H1 (cell line): ENCODE measurements at regions not wholly inside any gene's neighbourhood (a gene's known extent, or its start where the extent isn't known, plus 50 kb on each side); places are given as distances from the start of the nearest gene placed in this dataset.

Experiments
- CTCF ChIA-PET: fragments of 300-600 bp; sonication (Branson Sonifier 250); formaldehyde crosslinking; loops from one replicate; lab custom pipeline; 2021; ENCODE audit not compliant: partially characterized antibody; lab: Charles Lee
- POLR2A ChIA-PET: fragments of 300-600 bp; sonication (Branson Sonifier 250); formaldehyde crosslinking; loops from one replicate; lab custom pipeline; 2021; ENCODE audit warnings: inconsistent platforms; ENCODE audit not compliant: partially characterized antibody; lab: Charles Lee
- DNase-seq, 2 experiments: peaks; one replicate each; pipeline versions ENCODE4 v3.0.0 to v3.0.0-alpha.2; 2010 to 2022; ENCODE audit warnings: low spot score in 2 of 2, low read depth in 1 of 2, mixed read lengths in 1 of 2
- FAIRE-seq: peaks from 2 replicates; lab custom pipeline; 2011; peaks lifted over from hg19 to GRCh38; lab: Jason Lieb, UNC
- H2AFZ ChIP-seq: 2 replicates; pipeline ENCODE4 v1.8.1; 2012; ENCODE audit warnings: low read length, inconsistent platforms
- H2AK5ac ChIP-seq: 2 replicates; pipeline ENCODE4 v1.6.1; 2013; ENCODE audit warnings: low read depth, low read length
- H2BK120ac ChIP-seq: replicated peaks from 2 replicates; pipeline ENCODE3; 2013; ENCODE audit warnings: low read depth, low read length, inconsistent platforms
- H2BK12ac ChIP-seq: 2 replicates; pipeline ENCODE4 v1.6.1; 2013; ENCODE audit warnings: low read depth, low read length
- H2BK15ac ChIP-seq: 2 replicates; pipeline ENCODE4 v1.6.1; 2013; ENCODE audit warnings: low read length
- H2BK20ac ChIP-seq: 2 replicates; pipeline ENCODE4 v1.6.1; 2013; ENCODE audit warnings: low read length
- H2BK5ac ChIP-seq: 2 replicates; pipeline ENCODE4 v1.6.1; 2013; ENCODE audit warnings: low read depth, low read length
- H3K14ac ChIP-seq: 2 replicates; pipeline ENCODE4 v1.6.1; 2013; ENCODE audit warnings: inconsistent platforms; ENCODE audit not compliant: insufficient read length
- H3K18ac ChIP-seq: 2 replicates; pipeline ENCODE4 v1.6.1; 2013; ENCODE audit warnings: low read length; ENCODE audit errors: extremely low read depth
- H3K23ac ChIP-seq: 2 replicates; pipeline ENCODE4 v1.6.1; 2013; ENCODE audit warnings: inconsistent platforms; ENCODE audit not compliant: insufficient read length
- H3K23me2 ChIP-seq: 2 replicates; pipeline ENCODE4 v1.6.1; 2013; ENCODE audit warnings: low read depth, low read length
- H3K27ac ChIP-seq: 2 replicates; pipeline ENCODE4 v1.6.1; 2011; ENCODE audit warnings: low read depth, low read length, inconsistent platforms
- H3K27me3 ChIP-seq, 4 experiments: replicated peaks in 1 of 4; 1 replicate in 1 of 4; 2 replicates in 3 of 4; pipeline versions ENCODE4 v1.6.1 to v1.8.1; 2011 to 2013; ENCODE audit warnings: low read length in 3 of 4, mild to moderate bottlenecking in 3 of 4, inconsistent platforms in 2 of 4, mixed read lengths in 2 of 4, moderate library complexity in 1 of 4; ENCODE audit not compliant: control insufficient read depth in 3 of 4, insufficient read depth in 3 of 4; ENCODE audit errors: extremely low read depth in 1 of 4
- H3K36me3 ChIP-seq, 4 experiments: 2 replicates each; pipeline versions ENCODE4 v1.6.1 to v1.8.1; 2011 to 2013; ENCODE audit warnings: mild to moderate bottlenecking in 4 of 4, low read length in 3 of 4, moderate library complexity in 2 of 4, control low read depth in 1 of 4, inconsistent platforms in 1 of 4; ENCODE audit not compliant: insufficient read depth in 4 of 4, control insufficient read depth in 2 of 4
- H3K4ac ChIP-seq: replicated peaks from 2 replicates; pipeline ENCODE3; 2013; ENCODE audit warnings: low read length, low read depth, mixed read lengths, inconsistent platforms; ENCODE audit not compliant: insufficient read length
- H3K4me1 ChIP-seq, 4 experiments: replicated peaks in 1 of 4; 1 replicate in 1 of 4; 2 replicates in 3 of 4; pipeline versions ENCODE4 v1.6.1 to v1.8.1; 2011 to 2013; ENCODE audit warnings: low read length in 3 of 4, inconsistent platforms in 2 of 4, mixed read lengths in 1 of 4; ENCODE audit not compliant: insufficient read depth in 4 of 4, control insufficient read depth in 3 of 4
- H3K4me2 ChIP-seq, 2 experiments: 2 replicates each; pipeline versions ENCODE4 v1.6.1 to v1.8.1; 2011 to 2013; ENCODE audit warnings: low read depth in 2 of 2, low read length in 2 of 2, control low read depth in 1 of 2, inconsistent platforms in 1 of 2, mild to moderate bottlenecking in 1 of 2; ENCODE audit not compliant: insufficient read depth in 1 of 2
- H3K4me3 ChIP-seq, 4 experiments: fragments of 200-600, 300-600 bp in 1 of 4; sonication (generic), shearing (Covaris generic), sonication (Bioruptor Twin) in 1 of 4; 2 replicates each; pipeline versions ENCODE4 v1.5.1 to v1.8.1; 2011 to 2016; ENCODE audit warnings: low read length in 4 of 4, low read depth in 3 of 4, control low read depth in 2 of 4, inconsistent platforms in 2 of 4, mild to moderate bottlenecking in 2 of 4, mixed read lengths in 1 of 4, moderate library complexity in 1 of 4; ENCODE audit not compliant: insufficient read depth in 2 of 4; ENCODE audit errors: extremely low read depth in 1 of 4
- H3K56ac ChIP-seq: replicated peaks from 2 replicates; pipeline ENCODE3; 2013; ENCODE audit warnings: low read depth, mild to moderate bottlenecking, mixed read lengths, low read length, inconsistent platforms; ENCODE audit not compliant: insufficient read length
- H3K79me1 ChIP-seq: 2 replicates; pipeline ENCODE4 v1.6.1; 2013; ENCODE audit warnings: low read depth, low read length, control low read depth
- H3K79me2 ChIP-seq, 2 experiments: 2 replicates each; pipeline versions ENCODE4 v1.6.1 to v1.8.1; 2012 to 2013; ENCODE audit warnings: low read length in 2 of 2, mild to moderate bottlenecking in 2 of 2, inconsistent platforms in 1 of 2; ENCODE audit not compliant: insufficient read depth in 2 of 2, control insufficient read depth in 1 of 2
- H3K9ac ChIP-seq, 4 experiments: replicated peaks in 1 of 4; 1 replicate in 1 of 4; 2 replicates in 3 of 4; pipeline versions ENCODE4 v1.6.1 to v1.8.1; 2011 to 2013; ENCODE audit warnings: low read depth in 3 of 4, low read length in 3 of 4, control low read depth in 2 of 4, mild to moderate bottlenecking in 2 of 4, moderate library complexity in 2 of 4, inconsistent platforms in 1 of 4; ENCODE audit errors: extremely low read depth in 1 of 4
- H3K9me3 ChIP-seq, 2 experiments: 2 replicates each; pipeline versions ENCODE4 v1.6.1 to v1.8.1; 2012 to 2013; ENCODE audit warnings: mild to moderate bottlenecking in 2 of 2, moderate library complexity in 2 of 2, control low read depth in 1 of 2, inconsistent platforms in 1 of 2, low read depth in 1 of 2, low read length in 1 of 2, mixed read lengths in 1 of 2; ENCODE audit not compliant: insufficient read depth in 2 of 2
- H4K20me1 ChIP-seq, 2 experiments: replicated peaks in 1 of 2; 2 replicates each; pipeline versions ENCODE3 to v1.8.1; 2011 to 2013; ENCODE audit warnings: inconsistent platforms in 2 of 2, low read length in 2 of 2, mild to moderate bottlenecking in 1 of 2; ENCODE audit not compliant: insufficient read depth in 2 of 2, control insufficient read depth in 1 of 2
- H4K5ac ChIP-seq: 2 replicates; pipeline ENCODE4 v1.6.1; 2013; ENCODE audit warnings: low read length, low read depth, mixed read lengths, inconsistent platforms; ENCODE audit not compliant: insufficient read length
- H4K8ac ChIP-seq: 2 replicates; pipeline ENCODE4 v1.8.0; 2013; ENCODE audit warnings: mild to moderate bottlenecking, moderate library complexity, low read length, inconsistent platforms; ENCODE audit not compliant: insufficient read depth; ENCODE audit errors: extremely low read depth
- H4K91ac ChIP-seq: replicated peaks from 2 replicates; pipeline ENCODE3; 2013; ENCODE audit warnings: low read length, mixed read lengths, inconsistent platforms; ENCODE audit not compliant: insufficient read length
- ATF3 ChIP-seq: IDR thresholded peaks from 2 replicates; pipeline ENCODE4 v1.6.1; 2011; ENCODE audit warnings: low read depth, mild to moderate bottlenecking, low read length; ENCODE audit not compliant: insufficient read depth
- BRCA1 ChIP-seq: IDR thresholded peaks from 2 replicates; pipeline ENCODE4 v1.6.1; 2012; ENCODE audit warnings: low read depth, low read length, improper control_type of control experiment
- CBX8 ChIP-seq: fragments of 300-800, 300-1000 bp; sonication (generic); IDR thresholded peaks from 2 replicates; pipeline ENCODE4 v1.7.1; 2016; ENCODE audit warnings: low read depth, low read length, borderline replicate concordance
- CEBPB ChIP-seq: IDR thresholded peaks from 2 replicates; pipeline ENCODE4 v1.6.1; 2012; ENCODE audit warnings: low read depth, low read length
- POLR2A ChIP-seq, 2 experiments: IDR thresholded peaks; 1 replicate in 1 of 2; 2 replicates in 1 of 2; pipeline ENCODE4 v1.6.1; 2011; ENCODE audit warnings: low read depth in 2 of 2, low read length in 2 of 2, mild to moderate bottlenecking in 2 of 2; ENCODE audit errors: control extremely low read depth in 1 of 2
- SAP30 ChIP-seq: fragments of 300-600 bp; sonication (generic); IDR thresholded peaks from 2 replicates; pipeline ENCODE4 v1.7.1; 2012; ENCODE audit warnings: low read length, moderate library complexity, mild to moderate bottlenecking, inconsistent platforms; ENCODE audit not compliant: insufficient read depth, insufficient replicate concordance
- SP4 ChIP-seq: IDR thresholded peaks from 2 replicates; pipeline ENCODE4 v1.6.1; 2012; ENCODE audit warnings: low read length, inconsistent platforms
- whole genome bisulfite sequencing, 2 experiments: shearing (Covaris generic) in 1 of 2; methylation state at CpG; one replicate each; pipeline versions ENCODE4 v1.1.6 to v1.1.7; 2013 to 2015; ENCODE audit warnings: low lambda C conversion rate in 2 of 2, mixed read lengths in 2 of 2, inconsistent platforms in 1 of 2, low coverage in 1 of 2, missing lambda C conversion rate in 1 of 2; ENCODE audit not compliant: insufficient replicate concordance in 2 of 2, insufficient coverage in 1 of 2, insufficient read length in 1 of 2; ENCODE audit errors: extremely low coverage in 1 of 2, missing lambda C conversion rate in 1 of 2; 5-methylcytosine and 5-hydroxymethylcytosine counted together
- TF ChIP-seq, protein P1 (sequence below): IDR thresholded peaks from 2 replicates; pipeline ENCODE4 v1.6.1; 2011; ENCODE audit warnings: low read length, improper control_type of control experiment

DNA sequence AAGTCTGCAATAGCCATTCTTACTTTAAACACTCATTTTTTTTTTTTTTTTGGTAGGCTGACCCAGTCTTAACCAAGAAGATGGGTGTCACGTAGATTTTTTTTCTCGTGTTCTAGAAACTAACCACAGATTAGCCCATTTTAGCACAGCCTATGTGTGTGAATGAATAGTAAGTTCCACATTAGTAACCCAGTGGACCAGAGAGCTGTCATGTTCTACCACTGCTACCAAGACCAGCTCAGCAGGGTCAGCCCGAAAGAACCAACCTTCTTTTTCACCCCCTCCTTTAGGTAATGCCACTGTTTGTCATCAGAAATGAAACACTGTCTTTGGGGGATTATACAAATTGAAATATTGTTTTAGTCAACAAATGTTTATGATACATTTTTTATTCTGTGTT lies 221.1 kb upstream of the PLXNA2 start:
- H3K27ac ChIP-seq = no peak overlapping the region
- H4K8ac ChIP-seq = no peak overlapping the region
- POLR2A ChIA-PET = no interaction called here
- H3K18ac ChIP-seq = no peak overlapping the region
- no peaks in the 10 kb centered on the region for H3K27me3 ChIP-seq
- no peak overlapping the region for H3K56ac ChIP-seq
- H3K4me2 ChIP-seq = no peak overlapping the region
- DNase-seq (no peak), FAIRE-seq (no peak)
- H2BK5ac ChIP-seq = no peak overlapping the region
- H2AK5ac ChIP-seq = no peak overlapping the region
- H3K23me2 ChIP-seq = no peaks in the 10 kb centered on the region
- no peaks in the 10 kb centered on the region for H3K4me1 ChIP-seq
- no peaks in the 10 kb centered on the region for H3K79me2 ChIP-seq
- TF ChIP-seq POLR2A (IDR thresholded peaks at IDR 0.05; ENCODE audit: control extremely low read depth in 1 of 2, low read depth in 2 of 2, low read length in 2 of 2) = no peak
- no peak for TF ChIP-seq BRCA1
- TF ChIP-seq, protein P1, sequence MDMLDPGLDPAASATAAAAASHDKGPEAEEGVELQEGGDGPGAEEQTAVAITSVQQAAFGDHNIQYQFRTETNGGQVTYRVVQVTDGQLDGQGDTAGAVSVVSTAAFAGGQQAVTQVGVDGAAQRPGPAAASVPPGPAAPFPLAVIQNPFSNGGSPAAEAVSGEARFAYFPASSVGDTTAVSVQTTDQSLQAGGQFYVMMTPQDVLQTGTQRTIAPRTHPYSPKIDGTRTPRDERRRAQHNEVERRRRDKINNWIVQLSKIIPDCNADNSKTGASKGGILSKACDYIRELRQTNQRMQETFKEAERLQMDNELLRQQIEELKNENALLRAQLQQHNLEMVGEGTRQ = no peak
- no peak for TF ChIP-seq SP4
- TF ChIP-seq ATF3 = no peak
- no peak for TF ChIP-seq CEBPB
- no peak for TF ChIP-seq SAP30
- no peak for TF ChIP-seq CBX8
- no peak overlapping the region for H4K5ac ChIP-seq
- 97% methylated on average over 3 of the region's 3 CpGs; no CpG with 5 or more reads in 1 of the 2 experiments for whole genome bisulfite sequencing, 2 experiments
- H2BK15ac ChIP-seq = no peak overlapping the region
- no peaks in the 10 kb centered on the region for H3K36me3 ChIP-seq
- no peak overlapping the region for H3K4me3 ChIP-seq
- no peak overlapping the region for H2BK12ac ChIP-seq
- H3K9ac ChIP-seq = no peak overlapping the region
- H2AFZ ChIP-seq = no peak overlapping the region
- H2BK20ac ChIP-seq = no peak overlapping the region
- H3K23ac ChIP-seq = no peak overlapping the region
- no peak overlapping the region for H3K14ac ChIP-seq
- no peaks in the 10 kb centered on the region for H3K9me3 ChIP-seq
- H3K4ac ChIP-seq = no peak overlapping the region
- no peak overlapping the region for H2BK120ac ChIP-seq
- CTCF ChIA-PET = no interaction called here
- no peaks in the 10 kb centered on the region for H4K20me1 ChIP-seq
- H4K91ac ChIP-seq = no peak overlapping the region
- no peaks in the 10 kb centered on the region for H3K79me1 ChIP-seq
